Heart right ventricle (tissue), 16 donors: ENCODE measurements at regions not wholly inside any gene's neighbourhood (a gene's known extent, or its start where the extent isn't known, plus 50 kb on each side); places are given as distances from the start of the nearest gene placed in this dataset.

Experiments
- ATAC-seq, 8 donors: fragments of 200-7000 bp; cut with Tn5 transposase; one replicate each; pipeline ENCODE4 v1.9.1; 2020; ENCODE audit warnings: mild to moderate bottlenecking in 8 of 8, moderate library complexity in 8 of 8, moderate number of reproducible peaks in 1 of 8
- DNase-seq, 2 donors: peaks; one replicate each; pipeline ENCODE4 v3.0.0-alpha.2; 2020
- H3K27ac ChIP-seq, 10 donors: fragments of 200-600 bp; sonication (generic) in 2 of 10; one replicate each; pipeline versions ENCODE4 v1.5.0 to v1.8.0; 2020 to 2022; ENCODE audit warnings: mild to moderate bottlenecking in 3 of 10
- H3K27me3 ChIP-seq, 7 donors: fragments of 200-600 bp; one replicate each; pipeline ENCODE4 v1.8.0; 2021 to 2022; ENCODE audit warnings: mild to moderate bottlenecking in 2 of 7
- H3K36me3 ChIP-seq, 9 donors: fragments of 200-600 bp; sonication (generic) in 1 of 9; one replicate each; pipeline versions ENCODE4 v1.5.0 to v1.8.0; 2020 to 2022; ENCODE audit warnings: mild to moderate bottlenecking in 2 of 9
- H3K4me1 ChIP-seq, 9 donors: fragments of 200-600 bp; sonication (generic) in 1 of 9; one replicate each; pipeline versions ENCODE4 v1.5.0 to v1.8.0; 2020 to 2022; ENCODE audit warnings: mild to moderate bottlenecking in 4 of 9
- H3K4me3 ChIP-seq, 10 donors: fragments of 200-600 bp; sonication (generic) in 2 of 10; one replicate each; pipeline versions ENCODE4 v1.5.0 to v1.8.0; 2020 to 2022; ENCODE audit warnings: mild to moderate bottlenecking in 7 of 10, moderate library complexity in 2 of 10
- H3K9me3 ChIP-seq, 11 donors: fragments of 200-600 bp in 10 of 11; sonication (generic) in 2 of 11; one replicate each; pipeline versions ENCODE4 v1.5.0 to v1.8.0; 2013 to 2022; ENCODE audit warnings: mild to moderate bottlenecking in 2 of 11, control low read depth in 1 of 11, moderate library complexity in 1 of 11
- CTCF ChIP-seq, 9 donors: fragments of 200-600 bp; sonication (generic) in 2 of 9; IDR thresholded peaks; one replicate each; pipeline versions ENCODE4 v1.5.0 to v1.8.0; 2021 to 2022; ENCODE audit warnings: antibody characterized with exemption in 9 of 9, mild to moderate bottlenecking in 5 of 9, moderate library complexity in 1 of 9
- WGBS, 2 donors: extraction: QIAGEN DNeasy Blood & Tissue Kit; methylation state at CpG; one replicate each; pipeline ENCODE4 v1.1.7; 2013; ENCODE audit warnings: inconsistent platforms in 1 of 2; 5-methylcytosine and 5-hydroxymethylcytosine counted together
- intact Hi-C, 10 donors: fragments of 100-400 bp; cut with DNase I; formaldehyde crosslinking; loops; one replicate each; pipeline versions ENCODE4 v1.11.1 to v1.14.2; 2022
- donor health status: Arrhythmogenic right ventricular cardiomyopathy.
- donor health status: ischemic (EF 13 %, LVEDD 7.1; RV severe dilation, severe dysfunction).
- donor health status: healthy with polysubstance abuse.
- donor health status: DM: no; HTN: yes; CAD: no.
- donor health status: DM: no; HTN: no; CAD: no.
- donor health status: ischemic (EF 25% LVEDD 6.9; RV normal size, moderate dysfunction).
- donor health status: ischemic (EF 25% LVEDD 5.7; RV mildly dilated, moderate dysfunction).
- donor health status: healthy.
- donor health status: DM: yes; HTN: yes; CAD: no.
- donor health status: Ischemic cardiomyopathy.
- donor health status: ischemic (EF 35%, LVEDD 5.7; RV mildly dilated, moderate dysfunction).
- donor health status: nonischemic (EF 11% LVEDD 7.7; RV severe dilation, severe dysfunction).
- donor health status: DM: yes; HTN: yes; CAD: no.
- donor health status: PGD.
- donor health status: ischemic (EF 29% LVEDD 5.4; RV normal size, mild dysfunction).
- donor health status: nonischemic (EF 23%, LVEDD 6.1; RV moderate dilation, normal function).

- no peak for TF ChIP-seq CTCF (IDR thresholded peaks at IDR 0.05)
Observed at GRCh38 chr10:31138026-31138553, 106.4 kb upstream of the ZNF438 start.

GRCh38 chr10:31139497-31139896 lies 107.8 kb upstream of the ZNF438 start:
- 84 to 87% methylated on average over 6 of the region's 6 CpGs for WGBS, 2 donors
- DNase-seq (no peak), ATAC-seq (no peak)
- H3K4me3 ChIP-seq, result no peak overlapping the region
- no peak for TF ChIP-seq CTCF (IDR thresholded peaks at IDR 0.05)
- intact Hi-C loops, result loop anchor here in 4 of 10 donors (10.0 kb wide), 3 partner anchors 105 to 355 kb away; partner anchors contain the start of genes ZEB1 (in 1 of the 4) and ZNF438 (in 1 of the 4)
- H3K36me3 ChIP-seq, result no peaks in the 10 kb centered on the region
- H3K27ac ChIP-seq, result no peak overlapping the region
- no peaks in the 10 kb centered on the region for H3K27me3 ChIP-seq
- H3K4me1 ChIP-seq, result peaks cover 1 to 20% (median 12%) of the 10 kb centered on the region in 9 donors
- H3K9me3 ChIP-seq, result no peaks in the 10 kb centered on the region

More at GRCh38 chr10:31138026-31138553, 106.4 kb upstream of the ZNF438 start:
- 49 to 50% methylated on average over 3 of the region's 3 CpGs for WGBS, 2 donors
- DNase-seq (no peak), ATAC-seq (no peak)
- Histone ChIP-seq H3K36me3 (no peaks in the 10 kb centered on the region), H3K27ac (no peak overlapping the region), H3K9me3 (no peaks in the 10 kb centered on the region), H3K27me3 (no peaks in the 10 kb centered on the region), H3K4me3 (no peak overlapping the region), H3K4me1 (peaks cover 6 to 34% (median 24%) of the 10 kb centered on the region in 9 donors)
- intact Hi-C loops, result loop anchor here in 4 of 10 donors (10.0 kb wide), 3 partner anchors 103 to 353 kb away; partner anchors contain the start of genes ZEB1 (in 1 of the 4) and ZNF438 (in 1 of the 4)

GRCh38 chr10:31140716-31141115 lies 109.1 kb upstream of the ZNF438 start:
- WGBS, 2 donors, result 89 to 100% methylated on average over 1 of the region's 1 CpG
- Histone ChIP-seq H3K27ac (no peak overlapping the region), H3K27me3 (no peaks in the 10 kb centered on the region), H3K36me3 (no peaks in the 10 kb centered on the region), H3K4me3 (no peak overlapping the region), H3K9me3 (no peaks in the 10 kb centered on the region), H3K4me1 (peaks cover 0 to 15% (median 8%) of the 10 kb centered on the region in 9 donors)
- intact Hi-C loops, result loop anchor here in 1 of 10 donors (10.0 kb wide), 1 partner anchor 106 kb away; the partner anchor contains the start of gene ZNF438
- ATAC-seq (no peak), DNase-seq (no peak)
- TF ChIP-seq CTCF (IDR thresholded peaks at IDR 0.05), result no peak

GRCh38 chr10:31142026-31142425 lies 110.4 kb upstream of the ZNF438 start:
- intact Hi-C loops, result loop anchor here in 1 of 10 donors (10.0 kb wide), 1 partner anchor 107 kb away; the partner anchor contains the start of gene ZNF438
- DNase-seq (no peak), ATAC-seq (no peak)
- H3K27ac ChIP-seq, result no peak overlapping the region
- 92% methylated on average over 5 of the region's 5 CpGs for WGBS, 2 donors
- no peaks in the 10 kb centered on the region for H3K27me3 ChIP-seq
- no peaks in the 10 kb centered on the region for H3K36me3 ChIP-seq
- no peak overlapping the region for H3K4me3 ChIP-seq
- H3K9me3 ChIP-seq, result no peaks in the 10 kb centered on the region
- H3K4me1 ChIP-seq, result peaks cover 6 to 24% (median 17%) of the 10 kb centered on the region in 9 donors
- TF ChIP-seq CTCF (IDR thresholded peaks at IDR 0.05), result no peak
